ENCODE measurements at regions not wholly inside any gene's neighbourhood (a gene's known extent, or its start where the extent isn't known, plus 50 kb on each side); places are given as distances from the start of the nearest gene placed in this dataset.
A peak's percentile ranks its signal among the peaks of the same experiment; 100 is the strongest.
"Not testable (repeated sequence)": the region's sequence is repeated elsewhere in the genome, so short reads cannot be mapped to it uniquely, and the experiment has no call there.

- DNase-seq (ENCODE audit: low read depth, low spot score) = no peak
- in situ Hi-C loops (cut with HindIII; ENCODE audit: low pct_unique_long_range_greater_than_20kb, low sequenced_read_pairs) = no loop called here
These were observed 504.5 kb downstream of the NLGN4X start for GRCh38 chrX:5724123-5724522.

- no peak for DNase-seq (ENCODE audit: low read depth, low spot score)
- in situ Hi-C loops (cut with HindIII; ENCODE audit: low pct_unique_long_range_greater_than_20kb, low sequenced_read_pairs) = no loop called here
These were observed 510.0 kb downstream of the NLGN4X start for GRCh38 chrX:5718651-5719050.

- no peak for DNase-seq (ENCODE audit: low read depth, low spot score)
- in situ Hi-C loops (cut with HindIII; ENCODE audit: low pct_unique_long_range_greater_than_20kb, low sequenced_read_pairs) = no loop called here
These were observed 512.0 kb downstream of the NLGN4X start for GRCh38 chrX:5716666-5717065.

- in situ Hi-C loops (cut with HindIII; ENCODE audit: low pct_unique_long_range_greater_than_20kb, low sequenced_read_pairs) = no loop called here
- DNase-seq (ENCODE audit: low read depth, low spot score) = no peak
These were observed 520.4 kb downstream of the NLGN4X start for GRCh38 chrX:5708251-5708650.

GRCh38 chrX:5702890-5703289 is 525.8 kb downstream of the NLGN4X start:
- in situ Hi-C loops (cut with HindIII; ENCODE audit: low pct_unique_long_range_greater_than_20kb, low sequenced_read_pairs) = no loop called here
- no peak for DNase-seq (ENCODE audit: low read depth, low spot score)

GRCh38 chrX:5695971-5696370 is 532.7 kb downstream of the NLGN4X start:
- in situ Hi-C loops (cut with HindIII; ENCODE audit: low pct_unique_long_range_greater_than_20kb, low sequenced_read_pairs) = no loop called here
- DNase-seq (ENCODE audit: low read depth, low spot score) = no peak

- in situ Hi-C loops (cut with HindIII; ENCODE audit: low pct_unique_long_range_greater_than_20kb, low sequenced_read_pairs) = no loop called here
- no peak for DNase-seq (ENCODE audit: low read depth, low spot score)
These were observed 544.7 kb downstream of the NLGN4X start for GRCh38 chrX:5683996-5684395.

- in situ Hi-C loops (cut with HindIII; ENCODE audit: low pct_unique_long_range_greater_than_20kb, low sequenced_read_pairs) = no loop called here
- DNase-seq (ENCODE audit: low read depth, low spot score) = peak; percentile 41
These were observed 547.5 kb downstream of the NLGN4X start for GRCh38 chrX:5681159-5681558.

- in situ Hi-C loops (cut with HindIII; ENCODE audit: low pct_unique_long_range_greater_than_20kb, low sequenced_read_pairs) = no loop called here
- DNase-seq (ENCODE audit: low read depth, low spot score) = no peak
These were observed 554.6 kb downstream of the NLGN4X start for GRCh38 chrX:5674036-5674435.

- in situ Hi-C loops (cut with HindIII; ENCODE audit: low pct_unique_long_range_greater_than_20kb, low sequenced_read_pairs) = no loop called here
- no peak for DNase-seq (ENCODE audit: low read depth, low spot score)
These were observed 556.6 kb downstream of the NLGN4X start for GRCh38 chrX:5672099-5672498.

GRCh38 chrX:5666689-5667088 is 562.0 kb downstream of the NLGN4X start:
- in situ Hi-C loops (cut with HindIII; ENCODE audit: low pct_unique_long_range_greater_than_20kb, low sequenced_read_pairs); DNase-seq (ENCODE audit: low read depth, low spot score): not testable (repeated sequence)

GRCh38 chrX:5656544-5656943 is 572.1 kb downstream of the NLGN4X start:
- in situ Hi-C loops (cut with HindIII; ENCODE audit: low pct_unique_long_range_greater_than_20kb, low sequenced_read_pairs) = no loop called here
- no peak for DNase-seq (ENCODE audit: low read depth, low spot score)

GRCh38 chrX:5650904-5651303 is 577.8 kb downstream of the NLGN4X start:
- in situ Hi-C loops (cut with HindIII; ENCODE audit: low pct_unique_long_range_greater_than_20kb, low sequenced_read_pairs) = no loop called here
- DNase-seq (ENCODE audit: low read depth, low spot score) = no peak

GRCh38 chrX:5648941-5649568 is 579.6 kb downstream of the NLGN4X start:
- in situ Hi-C loops (cut with HindIII; ENCODE audit: low pct_unique_long_range_greater_than_20kb, low sequenced_read_pairs) = no loop called here
- no peak for DNase-seq (ENCODE audit: low read depth, low spot score)

GRCh38 chrX:5646818-5647217 is 581.8 kb downstream of the NLGN4X start:
- no peak for DNase-seq (ENCODE audit: low read depth, low spot score)
- in situ Hi-C loops (cut with HindIII; ENCODE audit: low pct_unique_long_range_greater_than_20kb, low sequenced_read_pairs) = no loop called here

GRCh38 chrX:5644776-5645175 is 583.9 kb downstream of the NLGN4X start:
- in situ Hi-C loops (cut with HindIII; ENCODE audit: low pct_unique_long_range_greater_than_20kb, low sequenced_read_pairs) = no loop called here
- no peak for DNase-seq (ENCODE audit: low read depth, low spot score)

- no peak for DNase-seq (ENCODE audit: low read depth, low spot score)
These were observed 588.6 kb downstream of the NLGN4X start for GRCh38 chrX:5640071-5640470.

GRCh38 chrX:5638572-5638971 is 590.1 kb downstream of the NLGN4X start:
- in situ Hi-C loops (cut with HindIII; ENCODE audit: low pct_unique_long_range_greater_than_20kb, low sequenced_read_pairs) = no loop called here
- DNase-seq (ENCODE audit: low read depth, low spot score) = no peak

More at GRCh38 chrX:5640071-5640470, 588.6 kb downstream of the NLGN4X start:
- in situ Hi-C loops (cut with HindIII; ENCODE audit: low pct_unique_long_range_greater_than_20kb, low sequenced_read_pairs) = no loop called here

GRCh38 chrX:5632887-5633286 is 595.8 kb downstream of the NLGN4X start:
- in situ Hi-C loops (cut with HindIII; ENCODE audit: low pct_unique_long_range_greater_than_20kb, low sequenced_read_pairs) = no loop called here
- no peak for DNase-seq (ENCODE audit: low read depth, low spot score)

GRCh38 chrX:5632061-5632614 is 596.5 kb downstream of the NLGN4X start:
- no peak for DNase-seq (ENCODE audit: low read depth, low spot score)
- in situ Hi-C loops (cut with HindIII; ENCODE audit: low pct_unique_long_range_greater_than_20kb, low sequenced_read_pairs) = no loop called here

Measured in SK-MEL-5 (cell line).